HG02678 (cell line): ENCODE measurements at regions not wholly inside any gene's neighbourhood (a gene's known extent, or its start where the extent isn't known, plus 50 kb on each side); places are given as distances from the start of the nearest gene placed in this dataset.
"Not testable (repeated sequence)": the region's sequence is repeated elsewhere in the genome, so short reads cannot be mapped to it uniquely, and the experiment has no call there.

Experiments used
- ATAC-seq: cut with Tn5 transposase; IDR thresholded peaks from one replicate; pipeline ENCODE4 v1.9.1; 2021; ENCODE audit warnings: mild to moderate bottlenecking, moderate library complexity; ENCODE audit not compliant: unreplicated experiment

GRCh38 chr5:68027519-68027918 lies 188.0 kb upstream of the PIK3R1 start:
- no peak for ATAC-seq

- no peak for ATAC-seq
Measured at GRCh38 chr5:68026092-68026885, 189.3 kb upstream of the PIK3R1 start.

- ATAC-seq = no peak
Measured at GRCh38 chr5:68024426-68024825, 191.1 kb upstream of the PIK3R1 start.

GRCh38 chr5:68021916-68022315 lies 193.6 kb upstream of the PIK3R1 start:
- ATAC-seq = no peak

GRCh38 chr5:68021227-68021626 lies 194.3 kb upstream of the PIK3R1 start:
- no peak for ATAC-seq

GRCh38 chr5:68020461-68020969 lies 195.0 kb upstream of the PIK3R1 start:
- ATAC-seq = not testable (repeated sequence)

- no peak for ATAC-seq
Measured at GRCh38 chr5:68015381-68016302, 199.9 kb upstream of the PIK3R1 start.

- ATAC-seq = no peak
Measured at GRCh38 chr5:68012831-68013230, 202.7 kb upstream of the PIK3R1 start.

- no peak for ATAC-seq
Measured at GRCh38 chr5:68012429-68012828, 203.1 kb upstream of the PIK3R1 start.

GRCh38 chr5:68011801-68012200 lies 203.8 kb upstream of the PIK3R1 start:
- no peak for ATAC-seq

- ATAC-seq = no peak
Measured at GRCh38 chr5:68011259-68011760, 204.2 kb upstream of the PIK3R1 start.

- ATAC-seq = no peak
Measured at GRCh38 chr5:68010740-68011139, 204.8 kb upstream of the PIK3R1 start.

- no peak for ATAC-seq
Measured at GRCh38 chr5:68007451-68007850, 208.1 kb upstream of the PIK3R1 start.

GRCh38 chr5:68002836-68003235 lies 212.7 kb upstream of the PIK3R1 start:
- ATAC-seq = no peak

GRCh38 chr5:68000805-68001204 lies 214.8 kb upstream of the PIK3R1 start:
- no peak for ATAC-seq

GRCh38 chr5:67999391-67999790 lies 216.2 kb upstream of the PIK3R1 start:
- no peak for ATAC-seq

GRCh38 chr5:67998709-67999261 lies 216.8 kb upstream of the PIK3R1 start:
- no peak for ATAC-seq

GRCh38 chr5:67997892-67998457 lies 217.6 kb upstream of the PIK3R1 start:
- no peak for ATAC-seq

- no peak for ATAC-seq
Measured at GRCh38 chr5:67997148-67997547, 218.4 kb upstream of the PIK3R1 start.

GRCh38 chr5:67996596-67996995 lies 219.0 kb upstream of the PIK3R1 start:
- no peak for ATAC-seq

- ATAC-seq = no peak
Measured at GRCh38 chr5:67992923-67993322, 222.6 kb upstream of the PIK3R1 start.
